WTC11 (cell line): ENCODE measurements at regions not wholly inside any gene's neighbourhood (a gene's known extent, or its start where the extent isn't known, plus 50 kb on each side); places are given as distances from the start of the nearest gene placed in this dataset.

Experiments used
- CBFB ChIP-seq: sonication (generic); formaldehyde crosslinking; IDR thresholded peaks from 2 replicates; pipeline ENCODE4 v1.8.1; 2022; ENCODE audit warnings: mild to moderate bottlenecking, low read depth, missing genetic modification reagents
- SP1 ChIP-seq: sonication (generic); formaldehyde crosslinking; conservative IDR thresholded peaks from 2 replicates; pipeline ENCODE4 v1.8.1; 2022; ENCODE audit warnings: missing genetic modification reagents
- TF ChIP-seq, protein P1 (sequence below): sonication (generic); formaldehyde crosslinking; IDR thresholded peaks from 2 replicates; pipeline ENCODE4 v1.8.0; 2022; ENCODE audit warnings: mild to moderate bottlenecking, missing genetic modification reagents
- TF ChIP-seq, protein P2 (sequence below): sonication (generic); formaldehyde crosslinking; IDR thresholded peaks from 2 replicates; pipeline ENCODE4 v1.8.1; 2023; ENCODE audit warnings: mild to moderate bottlenecking, missing genetic modification reagents
- TF ChIP-seq, protein P3 (sequence below): sonication (generic); formaldehyde crosslinking; IDR thresholded peaks from 2 replicates; pipeline ENCODE4 v1.8.1; 2023; ENCODE audit warnings: mild to moderate bottlenecking, missing genetic modification reagents, moderate library complexity

DNA sequence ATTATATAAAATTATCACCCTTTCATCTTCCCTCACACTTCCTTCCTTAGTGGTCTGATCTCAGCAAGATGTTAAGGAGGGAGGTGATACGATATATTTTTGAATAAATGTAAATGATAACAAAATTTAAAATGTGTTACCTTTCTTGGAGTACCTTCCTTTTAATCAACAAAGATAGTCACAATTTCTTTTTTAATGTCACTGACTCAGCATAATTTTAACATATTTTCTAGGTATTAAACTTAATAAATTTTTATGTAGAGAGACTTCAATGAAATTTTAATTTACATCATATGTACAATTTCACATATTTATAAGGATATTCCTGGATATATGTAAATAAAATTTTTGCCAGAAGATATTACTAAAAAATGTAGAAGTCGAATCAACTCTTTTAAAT lies 125.0 kb upstream of the FBN2 start:
- TF ChIP-seq SP1 (no peak), CBFB (CRISPR knock-in tag) (no peak)
- TF ChIP-seq, protein P1, sequence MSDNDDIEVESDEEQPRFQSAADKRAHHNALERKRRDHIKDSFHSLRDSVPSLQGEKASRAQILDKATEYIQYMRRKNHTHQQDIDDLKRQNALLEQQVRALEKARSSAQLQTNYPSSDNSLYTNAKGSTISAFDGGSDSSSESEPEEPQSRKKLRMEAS (CRISPR knock-in tag): no peak
- TF ChIP-seq, protein P2, sequence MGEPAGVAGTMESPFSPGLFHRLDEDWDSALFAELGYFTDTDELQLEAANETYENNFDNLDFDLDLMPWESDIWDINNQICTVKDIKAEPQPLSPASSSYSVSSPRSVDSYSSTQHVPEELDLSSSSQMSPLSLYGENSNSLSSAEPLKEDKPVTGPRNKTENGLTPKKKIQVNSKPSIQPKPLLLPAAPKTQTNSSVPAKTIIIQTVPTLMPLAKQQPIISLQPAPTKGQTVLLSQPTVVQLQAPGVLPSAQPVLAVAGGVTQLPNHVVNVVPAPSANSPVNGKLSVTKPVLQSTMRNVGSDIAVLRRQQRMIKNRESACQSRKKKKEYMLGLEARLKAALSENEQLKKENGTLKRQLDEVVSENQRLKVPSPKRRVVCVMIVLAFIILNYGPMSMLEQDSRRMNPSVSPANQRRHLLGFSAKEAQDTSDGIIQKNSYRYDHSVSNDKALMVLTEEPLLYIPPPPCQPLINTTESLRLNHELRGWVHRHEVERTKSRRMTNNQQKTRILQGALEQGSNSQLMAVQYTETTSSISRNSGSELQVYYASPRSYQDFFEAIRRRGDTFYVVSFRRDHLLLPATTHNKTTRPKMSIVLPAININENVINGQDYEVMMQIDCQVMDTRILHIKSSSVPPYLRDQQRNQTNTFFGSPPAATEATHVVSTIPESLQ (CRISPR knock-in tag): no peak
- TF ChIP-seq, protein P3, sequence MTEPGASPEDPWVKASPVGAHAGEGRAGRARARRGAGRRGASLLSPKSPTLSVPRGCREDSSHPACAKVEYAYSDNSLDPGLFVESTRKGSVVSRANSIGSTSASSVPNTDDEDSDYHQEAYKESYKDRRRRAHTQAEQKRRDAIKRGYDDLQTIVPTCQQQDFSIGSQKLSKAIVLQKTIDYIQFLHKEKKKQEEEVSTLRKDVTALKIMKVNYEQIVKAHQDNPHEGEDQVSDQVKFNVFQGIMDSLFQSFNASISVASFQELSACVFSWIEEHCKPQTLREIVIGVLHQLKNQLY (CRISPR knock-in tag): no peak
